A673 (cell line): ENCODE measurements at regions not wholly inside any gene's neighbourhood (a gene's known extent, or its start where the extent isn't known, plus 50 kb on each side); places are given as distances from the start of the nearest gene placed in this dataset.

Source experiments
- BruUV-seq: library from RNA; stranded (reverse); fragments of 400-500 nt; replicated peaks from 2 replicates; lab custom pipeline; 2021; lab: Mats Ljungman, UMichigan
- CTCF ChIA-PET: fragments of 300-600 bp; sonication (Branson Sonifier 250); formaldehyde crosslinking; loops from one replicate; lab custom pipeline; 2022; ENCODE audit warnings: antibody characterized with exemption; lab: Charles Lee
- POLR2A ChIA-PET: fragments of 300-600 bp; sonication (Branson Sonifier 250); formaldehyde crosslinking; loops from one replicate; lab custom pipeline; 2022; ENCODE audit warnings: antibody characterized with exemption; ENCODE audit not compliant: low non-redundant PET; lab: Charles Lee
- DNase-seq: peaks from one replicate; pipeline ENCODE4 v3.0.0-alpha.2; 2015; ENCODE audit warnings: low spot score
- H3K27ac ChIP-seq: fragments of 200-600 bp; sonication (generic); 2 replicates; pipeline ENCODE4 v1.5.1; 2016; ENCODE audit warnings: mixed run types, low read depth, mild to moderate bottlenecking, mixed read lengths, antibody characterized with exemption, low read length; ENCODE audit not compliant: poor library complexity, severe bottlenecking
- H3K27me3 ChIP-seq: fragments of 200-600 bp; sonication (generic); replicated peaks from 2 replicates; pipeline ENCODE4 v1.6.1; 2017; ENCODE audit warnings: mixed run types, low read depth, mild to moderate bottlenecking, mixed read lengths, antibody characterized with exemption, low read length; ENCODE audit not compliant: insufficient read depth, poor library complexity
- H3K36me3 ChIP-seq: fragments of 200-600 bp; sonication (generic); 2 replicates; pipeline ENCODE4 v1.6.1; 2016; ENCODE audit warnings: mixed run types, mild to moderate bottlenecking, mixed read lengths, antibody characterized with exemption, low read length; ENCODE audit not compliant: insufficient read depth, poor library complexity, severe bottlenecking
- H3K4me1 ChIP-seq: fragments of 200-600 bp; sonication (generic); 2 replicates; pipeline ENCODE4 v1.6.1; 2017; ENCODE audit warnings: mixed run types, mild to moderate bottlenecking, mixed read lengths, antibody characterized with exemption, low read length; ENCODE audit not compliant: insufficient read depth, poor library complexity, severe bottlenecking
- H3K4me3 ChIP-seq: fragments of 200-600 bp; sonication (generic); 2 replicates; pipeline ENCODE4 v1.5.1; 2016; ENCODE audit warnings: low read depth, mixed run types, mild to moderate bottlenecking, mixed read lengths, low read length; ENCODE audit not compliant: poor library complexity, severe bottlenecking
- H3K9me3 ChIP-seq: fragments of 200-600 bp; sonication (generic); 2 replicates; pipeline ENCODE4 v1.6.1; 2016; ENCODE audit warnings: mixed run types, low read depth, mild to moderate bottlenecking, mixed read lengths, antibody characterized with exemption, low read length; ENCODE audit not compliant: poor library complexity, severe bottlenecking
- EZH2 ChIP-seq: fragments of 200-600 bp; sonication (generic); IDR thresholded peaks from 2 replicates; pipeline ENCODE4 v1.6.1; 2017; ENCODE audit warnings: borderline replicate concordance, low read depth, mild to moderate bottlenecking, mixed read lengths, antibody characterized with exemption, low read length; ENCODE audit not compliant: poor library complexity, severe bottlenecking
- intact Hi-C: fragments of 100-400 bp; cut with micrococcal nuclease; formaldehyde crosslinking; loops from one replicate; pipeline ENCODE4 v1.10.0; 2022; ENCODE audit not compliant: unreplicated experiment
- TF ChIP-seq, protein P1 (sequence below): fragments of 300-800, 200-600 bp; sonication (generic); conservative IDR thresholded peaks from 2 replicates; pipeline ENCODE4 v1.5.1; 2017; ENCODE audit warnings: low read depth, mild to moderate bottlenecking, antibody characterized with exemption, low read length, moderate library complexity, mixed read lengths

GRCh38 chr6:155970876-155971708 lies 515.5 kb upstream of the NOX3 start:
- H3K27me3 ChIP-seq: no peaks in the 10 kb centered on the region
- no peaks in the 10 kb centered on the region for H3K36me3 ChIP-seq
- no peaks in the 10 kb centered on the region for H3K9me3 ChIP-seq
- POLR2A ChIA-PET: no interaction called here
- no peak overlapping the region for H3K4me3 ChIP-seq
- no TSS peak for BruUV-seq
- CTCF ChIA-PET: no interaction called here
- DNase-seq: no peak
- intact Hi-C loops: no loop called here
- no peak for TF ChIP-seq EZH2
- TF ChIP-seq, protein P1, sequence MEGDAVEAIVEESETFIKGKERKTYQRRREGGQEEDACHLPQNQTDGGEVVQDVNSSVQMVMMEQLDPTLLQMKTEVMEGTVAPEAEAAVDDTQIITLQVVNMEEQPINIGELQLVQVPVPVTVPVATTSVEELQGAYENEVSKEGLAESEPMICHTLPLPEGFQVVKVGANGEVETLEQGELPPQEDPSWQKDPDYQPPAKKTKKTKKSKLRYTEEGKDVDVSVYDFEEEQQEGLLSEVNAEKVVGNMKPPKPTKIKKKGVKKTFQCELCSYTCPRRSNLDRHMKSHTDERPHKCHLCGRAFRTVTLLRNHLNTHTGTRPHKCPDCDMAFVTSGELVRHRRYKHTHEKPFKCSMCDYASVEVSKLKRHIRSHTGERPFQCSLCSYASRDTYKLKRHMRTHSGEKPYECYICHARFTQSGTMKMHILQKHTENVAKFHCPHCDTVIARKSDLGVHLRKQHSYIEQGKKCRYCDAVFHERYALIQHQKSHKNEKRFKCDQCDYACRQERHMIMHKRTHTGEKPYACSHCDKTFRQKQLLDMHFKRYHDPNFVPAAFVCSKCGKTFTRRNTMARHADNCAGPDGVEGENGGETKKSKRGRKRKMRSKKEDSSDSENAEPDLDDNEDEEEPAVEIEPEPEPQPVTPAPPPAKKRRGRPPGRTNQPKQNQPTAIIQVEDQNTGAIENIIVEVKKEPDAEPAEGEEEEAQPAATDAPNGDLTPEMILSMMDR: no peak
- no peaks in the 10 kb centered on the region for H3K4me1 ChIP-seq
- no peak overlapping the region for H3K27ac ChIP-seq

- Histone ChIP-seq H3K36me3 (no peaks in the 10 kb centered on the region), H3K27ac (no peak overlapping the region), H3K27me3 (no peaks in the 10 kb centered on the region), H3K4me3 (no peak overlapping the region), H3K9me3 (no peaks in the 10 kb centered on the region), H3K4me1 (no peaks in the 10 kb centered on the region)
- ChIA-PET POLR2A (no interaction called here), CTCF (no interaction called here)
- TF ChIP-seq, protein P1: no peak
- TF ChIP-seq EZH2: no peak
- no peak for DNase-seq
- no TSS peak for BruUV-seq
- intact Hi-C loops: no loop called here
Measured at GRCh38 chr6:155970472-155970871, 514.8 kb upstream of the NOX3 start.

GRCh38 chr6:155968921-155969320 lies 513.3 kb upstream of the NOX3 start:
- intact Hi-C loops: no loop called here
- Histone ChIP-seq H3K27ac (no peak overlapping the region), H3K4me3 (no peak overlapping the region), H3K4me1 (no peaks in the 10 kb centered on the region), H3K9me3 (no peaks in the 10 kb centered on the region), H3K27me3 (no peaks in the 10 kb centered on the region), H3K36me3 (no peaks in the 10 kb centered on the region)
- TF ChIP-seq, protein P1: no peak
- TF ChIP-seq EZH2: no peak
- CTCF ChIA-PET: no interaction called here
- DNase-seq: no peak
- POLR2A ChIA-PET: interaction anchor here (0.6 kb wide), 1 partner anchor 12 kb away, joined by 3 read pairs; no protein-coding TSS in a partner anchor
- BruUV-seq: no TSS peak
